Astrocyte (in vitro differentiated cells and primary cell): ENCODE measurements at regions not wholly inside any gene's neighbourhood (a gene's known extent, or its start where the extent isn't known, plus 50 kb on each side); places are given as distances from the start of the nearest gene placed in this dataset.

ENCODE experiments used
- EZH2 ChIP-seq: IDR thresholded peaks from 2 replicates; pipeline ENCODE4 v1.6.1; 2012; ENCODE audit warnings: mild to moderate bottlenecking, low read length, inconsistent platforms; ENCODE audit not compliant: insufficient read depth
- TF ChIP-seq, protein P1 (sequence below): IDR thresholded peaks from 2 replicates; pipeline ENCODE4 v1.5.1; 2011; ENCODE audit warnings: low read depth, mild to moderate bottlenecking, inconsistent platforms, low read length, moderate library complexity; ENCODE audit not compliant: insufficient read depth

DNA sequence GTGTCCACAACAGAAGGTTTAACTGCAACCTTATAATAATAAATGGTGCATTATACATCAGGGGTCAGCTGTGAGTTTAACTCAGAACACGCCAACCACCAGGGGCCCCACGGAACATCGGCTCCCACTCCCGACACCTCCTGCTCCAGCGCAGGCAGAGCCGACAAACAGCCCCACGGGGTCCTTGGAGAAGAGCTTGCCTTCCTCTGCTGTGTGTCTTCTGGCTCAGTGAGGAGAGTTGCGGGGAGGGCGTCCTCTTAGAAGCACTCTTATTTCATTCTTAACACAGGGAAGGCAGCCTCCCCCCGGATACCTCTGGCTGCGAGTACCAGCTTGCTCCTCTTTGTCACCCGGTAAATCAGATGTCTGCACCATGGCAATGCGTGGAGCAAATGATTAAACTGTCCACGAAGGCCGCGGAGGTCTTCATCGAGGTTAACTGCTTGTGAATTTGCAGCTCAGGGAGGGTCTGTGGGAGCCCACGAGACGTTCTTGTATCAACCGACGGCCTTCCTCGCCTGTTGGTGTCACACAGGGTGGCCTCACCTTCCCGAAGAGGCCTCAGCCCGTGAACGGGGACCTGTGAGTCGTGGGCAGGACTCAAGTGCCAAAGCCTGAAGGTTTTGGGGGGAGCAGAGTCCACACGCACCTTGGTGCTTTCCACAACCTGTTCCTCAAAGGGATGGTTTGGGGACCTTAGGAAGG, 464.0 kb downstream of the BRD1 start:
- TF ChIP-seq, protein P1, sequence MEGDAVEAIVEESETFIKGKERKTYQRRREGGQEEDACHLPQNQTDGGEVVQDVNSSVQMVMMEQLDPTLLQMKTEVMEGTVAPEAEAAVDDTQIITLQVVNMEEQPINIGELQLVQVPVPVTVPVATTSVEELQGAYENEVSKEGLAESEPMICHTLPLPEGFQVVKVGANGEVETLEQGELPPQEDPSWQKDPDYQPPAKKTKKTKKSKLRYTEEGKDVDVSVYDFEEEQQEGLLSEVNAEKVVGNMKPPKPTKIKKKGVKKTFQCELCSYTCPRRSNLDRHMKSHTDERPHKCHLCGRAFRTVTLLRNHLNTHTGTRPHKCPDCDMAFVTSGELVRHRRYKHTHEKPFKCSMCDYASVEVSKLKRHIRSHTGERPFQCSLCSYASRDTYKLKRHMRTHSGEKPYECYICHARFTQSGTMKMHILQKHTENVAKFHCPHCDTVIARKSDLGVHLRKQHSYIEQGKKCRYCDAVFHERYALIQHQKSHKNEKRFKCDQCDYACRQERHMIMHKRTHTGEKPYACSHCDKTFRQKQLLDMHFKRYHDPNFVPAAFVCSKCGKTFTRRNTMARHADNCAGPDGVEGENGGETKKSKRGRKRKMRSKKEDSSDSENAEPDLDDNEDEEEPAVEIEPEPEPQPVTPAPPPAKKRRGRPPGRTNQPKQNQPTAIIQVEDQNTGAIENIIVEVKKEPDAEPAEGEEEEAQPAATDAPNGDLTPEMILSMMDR, result no peak
- TF ChIP-seq EZH2, result no peak
